T-cell (primary cell): ENCODE measurements at regions not wholly inside any gene's neighbourhood (a gene's known extent, or its start where the extent isn't known, plus 50 kb on each side); places are given as distances from the start of the nearest gene placed in this dataset.
"Not testable (repeated sequence)": the region's sequence is repeated elsewhere in the genome, so short reads cannot be mapped to it uniquely, and the experiment has no call there.

ENCODE experiments used
- ATAC-seq, 4 experiments: fragments of 200-7000 bp in 3 of 4; fragments of 150-1000 bp in 1 of 4; cut with Tn5 transposase; replicated peaks in 1 of 4; 1 replicate in 3 of 4; 2 replicates in 1 of 4; pipeline ENCODE4 v1.10.0; 2021; ENCODE audit warnings: moderate library complexity in 3 of 4, mild to moderate bottlenecking in 2 of 4, moderate number of reproducible peaks in 1 of 4
- CTCF ChIA-PET, 2 donors: fragments of 300-600 bp; sonication (Branson Sonifier 250); formaldehyde crosslinking; loops; one replicate each; lab custom pipeline; 2022; ENCODE audit warnings: antibody characterized with exemption in 2 of 2; lab: Charles Lee
- POLR2A ChIA-PET, 2 donors: fragments of 300-600 bp; sonication (Branson Sonifier 250); formaldehyde crosslinking; loops; one replicate each; lab custom pipeline; 2022; ENCODE audit warnings: antibody characterized with exemption in 2 of 2; lab: Charles Lee
- DNase-seq, 35 experiments: peaks; one replicate each; pipeline versions ENCODE4 v3.0.0 to v3.0.0-alpha.2; 2013 to 2023
- H3K27ac ChIP-seq: one replicate; pipeline ENCODE4 v1.5.1; 2013; ENCODE audit warnings: low read length
- H3K27me3 ChIP-seq, 2 experiments: replicated peaks in 1 of 2; 1 replicate in 1 of 2; 2 replicates in 1 of 2; pipeline versions ENCODE4 v1.6.1 to v1.7.0; 2013; ENCODE audit warnings: low read length in 1 of 2, mixed read lengths in 1 of 2; ENCODE audit not compliant: control insufficient read depth in 2 of 2, insufficient read depth in 2 of 2; ENCODE audit errors: extremely low read depth in 1 of 2
- H3K36me3 ChIP-seq, 2 donors: 1 replicate in 1 of 2; 2 replicates in 1 of 2; pipeline versions ENCODE4 v1.6.1 to v1.7.0; 2013; ENCODE audit warnings: low read length in 1 of 2; ENCODE audit not compliant: control insufficient read depth in 2 of 2, insufficient read depth in 1 of 2; ENCODE audit errors: extremely low read depth in 1 of 2
- H3K4me1 ChIP-seq, 2 experiments: 1 replicate in 1 of 2; 2 replicates in 1 of 2; pipeline versions ENCODE4 v1.6.1 to v1.7.0; 2013; ENCODE audit warnings: low read length in 2 of 2, mixed read lengths in 1 of 2; ENCODE audit not compliant: insufficient read depth in 2 of 2, control insufficient read depth in 1 of 2; ENCODE audit errors: extremely low read depth in 1 of 2
- H3K4me3 ChIP-seq, 2 donors: 1 replicate in 1 of 2; 2 replicates in 1 of 2; pipeline versions ENCODE4 v1.5.1 to v1.7.0; 2013; ENCODE audit warnings: mild to moderate bottlenecking in 2 of 2, low read length in 1 of 2, moderate library complexity in 1 of 2; ENCODE audit not compliant: control insufficient read depth in 1 of 2; ENCODE audit errors: extremely low read depth in 1 of 2
- H3K9me3 ChIP-seq: 2 replicates; pipeline ENCODE4 v1.7.0; 2013
- H3K27ac Mint-ChIP-seq, 2 donors: one replicate each; pipeline ENCODE4 v1.8.0; 2020 to 2021; ENCODE audit warnings: mild to moderate bottlenecking in 2 of 2, mixed read lengths in 2 of 2
- H3K27me3 Mint-ChIP-seq, 2 donors: one replicate each; pipeline ENCODE4 v1.8.0; 2021 to 2022; ENCODE audit warnings: mixed read lengths in 2 of 2
- H3K36me3 Mint-ChIP-seq: one replicate; pipeline ENCODE4 v1.8.0; 2021; ENCODE audit warnings: mixed read lengths
- H3K4me1 Mint-ChIP-seq, 3 donors: one replicate each; pipeline ENCODE4 v1.8.0; 2020 to 2022; ENCODE audit warnings: mixed read lengths in 3 of 3, mild to moderate bottlenecking in 1 of 3
- H3K4me3 Mint-ChIP-seq, 3 donors: one replicate each; pipeline ENCODE4 v1.8.0; 2020 to 2022; ENCODE audit warnings: mild to moderate bottlenecking in 3 of 3, mixed read lengths in 3 of 3, moderate library complexity in 3 of 3
- H3K9me3 Mint-ChIP-seq, 3 donors: one replicate each; pipeline ENCODE4 v1.8.0; 2020 to 2022; ENCODE audit warnings: mixed read lengths in 3 of 3
- WGBS: methylation state at CpG from one replicate; pipeline ENCODE4 v1.1.5; 2013; ENCODE audit warnings: missing lambda C conversion rate; ENCODE audit not compliant: insufficient coverage; 5-methylcytosine and 5-hydroxymethylcytosine counted together

DNA sequence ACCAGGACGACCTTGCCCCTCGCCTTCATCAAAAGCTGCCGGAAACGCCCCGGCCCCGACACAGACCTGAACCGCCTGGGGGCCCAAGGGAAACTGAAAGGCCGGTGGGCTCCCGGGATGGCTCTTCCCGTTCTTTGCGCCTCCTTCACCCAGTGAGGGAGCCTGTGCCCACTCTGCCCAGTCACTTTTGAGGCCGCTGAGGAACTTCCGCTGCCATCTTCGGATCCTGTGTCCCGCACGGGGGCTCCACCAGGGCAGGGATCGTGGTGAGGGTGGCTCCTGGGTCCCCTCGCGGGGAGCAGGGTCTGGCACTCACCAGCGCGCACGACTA lies 104.0 kb downstream of the PPIAL4G start:
- H3K4me3 ChIP-seq = peak overlapping the region in 1 of 2 donors; percentile 29
- peak overlapping the region in 1 of 3 donors; percentile 49 for H3K4me3 Mint-ChIP-seq

DNA sequence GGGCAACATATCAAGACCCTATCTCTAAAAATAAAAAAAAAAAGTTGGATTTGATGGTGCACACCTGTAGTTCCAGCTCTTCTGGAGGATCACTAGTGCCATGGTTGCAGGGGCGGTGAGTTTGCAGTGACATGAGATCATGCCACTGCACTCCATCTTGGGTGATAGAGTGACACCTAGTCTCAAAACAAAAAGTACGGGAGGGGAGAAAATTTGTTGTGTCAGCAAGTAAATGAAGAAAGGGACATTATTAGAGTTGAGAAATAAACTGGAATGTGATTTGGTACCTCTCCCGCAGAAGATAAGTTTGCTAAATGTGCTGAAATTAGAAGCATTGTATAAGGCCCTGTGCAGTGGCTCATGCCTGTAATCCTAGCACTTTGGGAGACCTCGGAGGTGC lies 105.1 kb downstream of the PPIAL4G start:
- peaks cover 22 to 26% (median 23%) of the 10 kb centered on the region in 3 donors for H3K4me1 Mint-ChIP-seq
- WGBS = 100% methylated on average over 1 of the region's 4 CpGs
- H3K27ac ChIP-seq, DNase-seq, H3K36me3 ChIP-seq, POLR2A ChIA-PET, ATAC-seq, H3K4me3 Mint-ChIP-seq, H3K9me3 Mint-ChIP-seq, H3K27me3 Mint-ChIP-seq, H3K4me3 ChIP-seq, H3K27ac Mint-ChIP-seq, H3K36me3 Mint-ChIP-seq, H3K27me3 ChIP-seq, H3K9me3 ChIP-seq: not testable (repeated sequence)
- CTCF ChIA-PET = interaction anchor here in 1 of 2 donors (0.6 to 0.7 kb wide), 2 partner anchors 9 to 10 kb away, joined by 3 read pairs; no protein-coding TSS in a partner anchor
- H3K4me1 ChIP-seq = peaks cover 13 to 17% of the 10 kb centered on the region in 2 experiments

More for the DNA sequence above, 104.0 kb downstream of the PPIAL4G start:
- H3K27ac Mint-ChIP-seq = no peak overlapping the region
- ChIA-PET CTCF (no interaction called here), POLR2A (no interaction called here)
- no peaks in the 10 kb centered on the region for H3K27me3 Mint-ChIP-seq
- peaks cover 15 to 16% (median 15%) of the 10 kb centered on the region in 3 donors for H3K4me1 Mint-ChIP-seq
- H3K36me3 Mint-ChIP-seq = no peaks in the 10 kb centered on the region
- 88% methylated on average over 19 of the region's 22 CpGs for WGBS
- ATAC-seq = no peak
- no peaks in the 10 kb centered on the region for H3K9me3 Mint-ChIP-seq
- Histone ChIP-seq H3K4me1 (peaks cover 5 to 8% of the 10 kb centered on the region in 2 experiments), H3K9me3 (no peaks in the 10 kb centered on the region), H3K36me3 (no peaks in the 10 kb centered on the region), H3K27me3 (no peaks in the 10 kb centered on the region), H3K27ac (no peak overlapping the region)
- no peak for DNase-seq

DNA sequence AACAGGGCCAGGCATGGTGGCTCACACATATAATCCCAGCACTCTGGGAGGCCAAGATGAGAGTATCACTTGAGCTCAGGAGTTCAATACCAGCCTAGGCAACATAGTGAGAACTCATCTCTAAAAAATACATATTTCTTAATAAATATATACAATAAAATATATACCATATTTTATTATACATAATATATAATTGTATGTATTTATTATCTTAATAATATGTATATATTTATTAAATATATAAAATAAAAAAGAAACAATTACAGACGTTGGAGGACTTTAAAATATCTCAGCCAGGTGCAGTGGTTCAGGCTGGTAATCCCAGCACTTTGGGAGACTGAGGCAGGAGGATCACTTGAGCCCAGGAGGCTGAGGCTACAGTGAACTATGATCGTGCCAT lies 106.1 kb downstream of the PPIAL4G start:
- H3K27ac ChIP-seq, POLR2A ChIA-PET, H3K4me3 Mint-ChIP-seq, H3K27me3 Mint-ChIP-seq, H3K9me3 Mint-ChIP-seq, H3K4me3 ChIP-seq, ATAC-seq, H3K36me3 ChIP-seq, H3K36me3 Mint-ChIP-seq, CTCF ChIA-PET, DNase-seq, H3K27me3 ChIP-seq, H3K9me3 ChIP-seq, H3K27ac Mint-ChIP-seq: not testable (repeated sequence)
- peaks cover 21 to 25% of the 10 kb centered on the region in 2 experiments for H3K4me1 ChIP-seq
- WGBS = no CpG with 5 or more reads among the region's 2 CpGs
- peaks cover 32 to 33% (median 32%) of the 10 kb centered on the region in 3 donors for H3K4me1 Mint-ChIP-seq

DNA sequence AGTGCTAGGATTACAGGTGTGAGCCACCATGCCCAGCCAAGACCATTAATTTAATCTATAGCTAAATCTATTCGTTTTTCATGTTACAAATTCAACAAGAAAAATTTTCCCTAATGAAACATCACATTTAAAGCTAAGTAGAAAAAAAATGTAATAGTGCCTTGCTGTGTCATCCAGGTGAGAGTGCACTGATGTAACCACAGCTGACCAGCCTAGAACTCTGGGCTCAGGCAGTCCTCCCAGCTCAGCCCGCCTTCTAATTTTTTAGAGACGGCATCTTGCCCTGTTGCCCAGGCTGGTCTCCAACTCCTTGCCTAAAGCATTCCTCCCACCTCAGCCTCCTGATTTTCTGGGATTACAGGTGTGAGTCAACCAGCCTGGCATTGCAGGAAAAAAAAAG lies 109.0 kb downstream of the PPIAL4G start:
- H3K36me3 ChIP-seq = no peaks in the 10 kb centered on the region
- peak overlapping the region; percentile 95 to 98 for H3K27ac Mint-ChIP-seq
- DNase-seq = no peak
- H3K27me3 ChIP-seq = no peaks in the 10 kb centered on the region
- no peaks in the 10 kb centered on the region for H3K36me3 Mint-ChIP-seq
- CTCF ChIA-PET = interaction anchor here in 1 of 2 donors (1.2 to 1.4 kb wide), 2 partner anchors 11 to 15 kb away, joined by 3 to 7 read pairs; no protein-coding TSS in a partner anchor
- POLR2A ChIA-PET = interaction anchor here (0.7 to 1.8 kb wide), 4 partner anchors 12 to 85 kb away, joined by 3 to 13 read pairs (median 7); no protein-coding TSS in a partner anchor
- no peak for ATAC-seq
- peaks cover 38 to 46% of the 10 kb centered on the region in 2 experiments for H3K4me1 ChIP-seq
- H3K27ac ChIP-seq = peak overlapping the region; percentile 86
- peaks cover 49 to 54% (median 50%) of the 10 kb centered on the region in 3 donors for H3K4me1 Mint-ChIP-seq
- H3K9me3 Mint-ChIP-seq = no peaks in the 10 kb centered on the region
- H3K9me3 ChIP-seq = no peaks in the 10 kb centered on the region
- H3K4me3 Mint-ChIP-seq = peak overlapping the region; percentile 47 to 72 (median 53)
- no peaks in the 10 kb centered on the region for H3K27me3 Mint-ChIP-seq
- no peak overlapping the region for H3K4me3 ChIP-seq
- no CpG with 5 or more reads among the region's 3 CpGs for WGBS

DNA sequence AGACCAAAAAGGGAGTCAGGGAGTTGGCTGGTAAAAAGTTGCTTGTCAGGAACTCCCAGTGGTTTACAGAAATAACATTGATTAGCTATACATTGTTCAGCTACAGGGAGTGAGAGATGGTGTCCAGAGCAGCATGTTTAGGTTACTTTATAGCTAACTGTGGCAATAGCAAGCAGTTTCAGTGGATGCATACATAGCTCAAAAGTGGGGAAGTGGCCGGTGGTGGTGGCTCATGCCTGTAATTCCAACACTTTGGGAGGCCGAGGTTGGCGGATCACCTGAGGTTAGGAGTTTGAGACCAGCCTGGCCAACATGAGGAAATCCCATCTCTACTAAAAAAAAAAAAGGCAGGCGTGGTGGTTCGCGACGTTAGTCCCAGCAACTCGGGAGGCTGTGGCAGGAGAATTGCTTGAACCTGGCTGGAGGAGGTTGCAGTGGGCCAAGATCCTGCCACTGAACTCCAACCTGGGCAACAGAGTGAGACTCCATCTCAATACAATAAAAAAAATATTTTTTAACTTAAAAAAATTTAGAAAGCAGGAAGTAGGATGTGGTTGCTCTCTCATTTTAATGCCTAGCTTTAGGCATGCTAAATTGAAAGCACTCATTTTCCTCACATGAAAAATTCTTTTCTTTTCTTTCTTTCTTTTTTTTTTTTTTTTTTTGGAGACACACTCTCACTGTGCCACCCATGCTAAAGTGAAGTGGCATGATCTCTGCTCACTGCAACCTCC lies 109.7 kb downstream of the PPIAL4G start:
- Mint-ChIP-seq H3K27me3 (no peaks in the 10 kb centered on the region), H3K27ac (peak overlapping the region; percentile 95 to 98), H3K4me3 (peak overlapping the region; percentile 71 to 78 (median 72)), H3K9me3 (no peaks in the 10 kb centered on the region), H3K36me3 (no peaks in the 10 kb centered on the region), H3K4me1 (peaks cover 49 to 54% (median 50%) of the 10 kb centered on the region in 3 donors)
- CTCF ChIA-PET = interaction anchor here in 1 of 2 donors (0.7 to 1.9 kb wide), 6 partner anchors 10 to 110 kb away, joined by 3 to 10 read pairs (median 3); no protein-coding TSS in a partner anchor
- H3K4me1 ChIP-seq = peaks cover 38 to 46% of the 10 kb centered on the region in 2 experiments
- no peaks in the 10 kb centered on the region for H3K9me3 ChIP-seq
- no CpG with 5 or more reads among the region's 8 CpGs for WGBS
- peak overlapping the region; percentile 86 for H3K27ac ChIP-seq
- H3K4me3 ChIP-seq = no peak overlapping the region
- H3K36me3 ChIP-seq = no peaks in the 10 kb centered on the region
- H3K27me3 ChIP-seq = no peaks in the 10 kb centered on the region
- POLR2A ChIA-PET = interaction anchor here (0.6 to 1.8 kb wide), 7 partner anchors 15 to 86 kb away, joined by 3 to 13 read pairs (median 6); no protein-coding TSS in a partner anchor
- ATAC-seq = peak; percentile 45 to 56 (median 46)
- DNase-seq = peak in 3 of 35 experiments; percentile 23 to 57 (median 31)

DNA sequence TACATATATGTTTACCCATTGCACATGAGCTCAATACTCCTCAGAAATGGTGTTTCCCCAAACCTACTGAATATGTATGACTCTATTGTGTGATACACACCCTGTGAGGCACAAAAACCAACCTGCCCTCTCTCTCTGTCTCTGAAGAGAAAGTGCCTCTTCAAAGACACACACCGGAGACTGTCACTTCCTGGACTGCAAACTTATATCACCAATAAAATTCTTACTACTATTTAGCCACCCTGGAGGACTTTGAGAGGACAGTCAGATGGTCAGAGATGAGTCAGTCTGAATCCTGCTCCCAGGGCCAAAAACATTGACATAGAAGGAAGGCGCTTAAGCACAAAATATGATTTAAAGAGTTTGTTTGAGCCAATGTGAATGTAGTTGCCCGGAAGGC lies 110.4 kb downstream of the PPIAL4G start:
- 32% methylated on average over 2 of the region's 3 CpGs for WGBS
- H3K36me3 Mint-ChIP-seq = no peaks in the 10 kb centered on the region
- H3K4me1 Mint-ChIP-seq = peaks cover 49 to 54% (median 50%) of the 10 kb centered on the region in 3 donors
- no peaks in the 10 kb centered on the region for H3K9me3 Mint-ChIP-seq
- CTCF ChIA-PET = interaction anchor here in 1 of 2 donors (0.6 to 1.9 kb wide), 6 partner anchors 13 to 109 kb away, joined by 3 to 10 read pairs (median 3); no protein-coding TSS in a partner anchor
- no peaks in the 10 kb centered on the region for H3K27me3 Mint-ChIP-seq
- POLR2A ChIA-PET = interaction anchor here (0.5 to 1.8 kb wide), 5 partner anchors 16 to 29 kb away, joined by 3 to 11 read pairs (median 4); no protein-coding TSS in a partner anchor
- peak overlapping the region; percentile 71 to 78 (median 72) for H3K4me3 Mint-ChIP-seq
- Histone ChIP-seq H3K4me3 (no peak overlapping the region), H3K27ac (peak overlapping the region; percentile 86), H3K4me1 (peaks cover 38 to 46% of the 10 kb centered on the region in 2 experiments), H3K27me3 (no peaks in the 10 kb centered on the region), H3K36me3 (no peaks in the 10 kb centered on the region), H3K9me3 (no peaks in the 10 kb centered on the region)
- peak overlapping the region; percentile 95 to 98 for H3K27ac Mint-ChIP-seq
- DNase-seq (peak in 31 of 35 experiments; percentile 16 to 81 (median 48)), ATAC-seq (peak; percentile 65 to 78 (median 71))
